GM21423 (cell line): ENCODE measurements at regions not wholly inside any gene's neighbourhood (a gene's known extent, or its start where the extent isn't known, plus 50 kb on each side); places are given as distances from the start of the nearest gene placed in this dataset.
"Not testable (repeated sequence)": the region's sequence is repeated elsewhere in the genome, so short reads cannot be mapped to it uniquely, and the experiment has no call there.

ENCODE experiments used
- ATAC-seq: cut with Tn5 transposase; IDR thresholded peaks from one replicate; pipeline ENCODE4 v1.9.1; 2021; ENCODE audit warnings: mild to moderate bottlenecking, moderate library complexity; ENCODE audit not compliant: unreplicated experiment

GRCh38 chr12:97968641-97969197, 506.1 kb downstream of the RMST start:
- no peak for ATAC-seq

GRCh38 chr12:97977870-97978405, 515.3 kb downstream of the RMST start:
- ATAC-seq = no peak

- ATAC-seq = no peak
Measured at GRCh38 chr12:97982684-97983083, 520.1 kb downstream of the RMST start.

- no peak for ATAC-seq
Measured at GRCh38 chr12:97983796-97984195, 521.2 kb downstream of the RMST start.

- no peak for ATAC-seq
Measured at GRCh38 chr12:97984436-97984835, 521.8 kb downstream of the RMST start.

- no peak for ATAC-seq
Measured at GRCh38 chr12:97984974-97985580, 522.5 kb downstream of the RMST start.

- no peak for ATAC-seq
Measured at GRCh38 chr12:97985834-97986233, 523.2 kb downstream of the RMST start.

- not testable (repeated sequence) for ATAC-seq
Measured at GRCh38 chr12:97988588-97988987, 526.0 kb downstream of the RMST start.

- no peak for ATAC-seq
Measured at GRCh38 chr12:97989366-97989940, 525.9 kb upstream of the TMPO start.

GRCh38 chr12:97994746-97995484, 520.5 kb upstream of the TMPO start:
- no peak for ATAC-seq

GRCh38 chr12:97995559-97995958, 519.8 kb upstream of the TMPO start:
- ATAC-seq = no peak

- no peak for ATAC-seq
Measured at GRCh38 chr12:98001430-98001829, 514.0 kb upstream of the TMPO start.

- peak; percentile 67 for ATAC-seq
Measured at GRCh38 chr12:98002887-98003493, 512.4 kb upstream of the TMPO start.

- ATAC-seq = no peak
Measured at GRCh38 chr12:98007963-98008362, 507.4 kb upstream of the TMPO start.

GRCh38 chr12:98013560-98013959, 501.8 kb upstream of the TMPO start:
- no peak for ATAC-seq

GRCh38 chr12:98018836-98019235, 496.6 kb upstream of the TMPO start:
- no peak for ATAC-seq

GRCh38 chr12:98020376-98020775, 495.0 kb upstream of the TMPO start:
- no peak for ATAC-seq

- no peak for ATAC-seq
Measured at GRCh38 chr12:98022961-98023360, 492.4 kb upstream of the TMPO start.

- no peak for ATAC-seq
Measured at GRCh38 chr12:98037401-98038140, 477.8 kb upstream of the TMPO start.

- ATAC-seq = no peak
Measured at GRCh38 chr12:98042668-98043067, 472.7 kb upstream of the TMPO start.

GRCh38 chr12:98045395-98045794, 470.0 kb upstream of the TMPO start:
- ATAC-seq = no peak
